OCI-LY3 (cell line): ENCODE measurements at regions not wholly inside any gene's neighbourhood (a gene's known extent, or its start where the extent isn't known, plus 50 kb on each side); places are given as distances from the start of the nearest gene placed in this dataset.

Experiments
- CTCF ChIP-seq: fragments of 200-600, 300-600 bp; sonication (generic); IDR thresholded peaks from 2 replicates; pipeline ENCODE4 v1.5.1; 2014; ENCODE audit warnings: antibody characterized with exemption, low read length, low read depth
- EZH2phosphoT487 ChIP-seq: fragments of 200-600 bp; shearing (Covaris generic); IDR thresholded peaks from 2 replicates; pipeline ENCODE4 v1.6.1; 2018; ENCODE audit warnings: antibody characterized with exemption, mixed run types, low read depth

GRCh38 chr5:164098979-164099378, 593.6 kb downstream of the MAT2B start:
- TF ChIP-seq CTCF: no peak
- no peak for TF ChIP-seq EZH2phosphoT487
